Adrenal gland (tissue), 5 donors: ENCODE measurements at regions not wholly inside any gene's neighbourhood (a gene's known extent, or its start where the extent isn't known, plus 50 kb on each side); places are given as distances from the start of the nearest gene placed in this dataset.

Experiments
- POLR2A ChIP-seq, 2 donors: fragments of 450-650 bp; IDR thresholded peaks; one replicate each; pipeline ENCODE4 v1.6.1; 2017; ENCODE audit warnings: antibody characterized with exemption in 2 of 2, mild to moderate bottlenecking in 2 of 2, moderate library complexity in 1 of 2
- TF ChIP-seq, protein P1 (sequence below), 6 experiments: fragments of 450-650 bp in 4 of 6; fragments of 200-600 bp in 2 of 6; sonication (generic) in 1 of 6; IDR thresholded peaks; 1 replicate in 5 of 6; 2 replicates in 1 of 6; pipeline versions ENCODE4 v1.5.1 to v1.8.0; 2016 to 2021; ENCODE audit warnings: antibody characterized with exemption in 6 of 6, mild to moderate bottlenecking in 2 of 6, moderate library complexity in 1 of 6
- donor health status: DM: no; HTN: no; CAD: no.

- TF ChIP-seq, protein P1, sequence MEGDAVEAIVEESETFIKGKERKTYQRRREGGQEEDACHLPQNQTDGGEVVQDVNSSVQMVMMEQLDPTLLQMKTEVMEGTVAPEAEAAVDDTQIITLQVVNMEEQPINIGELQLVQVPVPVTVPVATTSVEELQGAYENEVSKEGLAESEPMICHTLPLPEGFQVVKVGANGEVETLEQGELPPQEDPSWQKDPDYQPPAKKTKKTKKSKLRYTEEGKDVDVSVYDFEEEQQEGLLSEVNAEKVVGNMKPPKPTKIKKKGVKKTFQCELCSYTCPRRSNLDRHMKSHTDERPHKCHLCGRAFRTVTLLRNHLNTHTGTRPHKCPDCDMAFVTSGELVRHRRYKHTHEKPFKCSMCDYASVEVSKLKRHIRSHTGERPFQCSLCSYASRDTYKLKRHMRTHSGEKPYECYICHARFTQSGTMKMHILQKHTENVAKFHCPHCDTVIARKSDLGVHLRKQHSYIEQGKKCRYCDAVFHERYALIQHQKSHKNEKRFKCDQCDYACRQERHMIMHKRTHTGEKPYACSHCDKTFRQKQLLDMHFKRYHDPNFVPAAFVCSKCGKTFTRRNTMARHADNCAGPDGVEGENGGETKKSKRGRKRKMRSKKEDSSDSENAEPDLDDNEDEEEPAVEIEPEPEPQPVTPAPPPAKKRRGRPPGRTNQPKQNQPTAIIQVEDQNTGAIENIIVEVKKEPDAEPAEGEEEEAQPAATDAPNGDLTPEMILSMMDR (IDR thresholded peaks at IDR 0.05): no peak
- TF ChIP-seq POLR2A (IDR thresholded peaks at IDR 0.05): no peak
Observed at GRCh38 chr20:40427026-40427425, 262.0 kb downstream of the MAFB start.
